ENCODE measurements at regions not wholly inside any gene's neighbourhood (a gene's known extent, or its start where the extent isn't known, plus 50 kb on each side); places are given as distances from the start of the nearest gene placed in this dataset.

- Histone ChIP-seq H3K79me2 (ENCODE audit: insufficient read depth, low read depth) (no peaks in the 10 kb centered on the region), H3K36me3 (ENCODE audit: insufficient read depth) (no peaks in the 10 kb centered on the region), H2AFZ (ENCODE audit: low read depth) (no peak overlapping the region), H3K9ac (no peak overlapping the region), H3K4me3 (IDR thresholded peaks at IDR 0.05; ENCODE audit: insufficient read depth, low read depth, low read length) (no peak overlapping the region), H3K27ac (no peak overlapping the region), H4K20me1 (ENCODE audit: insufficient read depth) (no peaks in the 10 kb centered on the region), H3K4me1 (ENCODE audit: low read depth, poor library complexity, severe bottlenecking) (no peaks in the 10 kb centered on the region), H3K4me2 (no peak overlapping the region), H3K27me3 (ENCODE audit: insufficient read depth, low read depth) (no peaks in the 10 kb centered on the region)
- TF ChIP-seq CTCF (conservative IDR thresholded peaks at IDR 0.05; ENCODE audit: low read depth, low read length), result no peak
Observed at GRCh38 chr11:112523031-112523430, 262.4 kb upstream of the PLET1 start.

- H3K27ac ChIP-seq, result no peak overlapping the region
- no peaks in the 10 kb centered on the region for H3K27me3 ChIP-seq (ENCODE audit: insufficient read depth, low read depth)
- no peaks in the 10 kb centered on the region for H3K4me1 ChIP-seq (ENCODE audit: low read depth, poor library complexity, severe bottlenecking)
- H4K20me1 ChIP-seq (ENCODE audit: insufficient read depth), result no peaks in the 10 kb centered on the region
- H3K4me3 ChIP-seq (IDR thresholded peaks at IDR 0.05; ENCODE audit: insufficient read depth, low read depth, low read length), result no peak overlapping the region
- H3K36me3 ChIP-seq (ENCODE audit: insufficient read depth), result no peaks in the 10 kb centered on the region
- no peaks in the 10 kb centered on the region for H3K79me2 ChIP-seq (ENCODE audit: insufficient read depth, low read depth)
- TF ChIP-seq CTCF (conservative IDR thresholded peaks at IDR 0.05; ENCODE audit: low read depth, low read length), result no peak
- H3K4me2 ChIP-seq, result no peak overlapping the region
- H2AFZ ChIP-seq (ENCODE audit: low read depth), result no peak overlapping the region
- H3K9ac ChIP-seq, result no peak overlapping the region
Observed at GRCh38 chr11:112523477-112523876, 262.8 kb upstream of the PLET1 start.

- Histone ChIP-seq H2AFZ (ENCODE audit: low read depth) (no peak overlapping the region), H3K9ac (no peak overlapping the region), H3K4me3 (IDR thresholded peaks at IDR 0.05; ENCODE audit: insufficient read depth, low read depth, low read length) (no peak overlapping the region), H3K27ac (no peak overlapping the region), H3K4me1 (ENCODE audit: low read depth, poor library complexity, severe bottlenecking) (no peaks in the 10 kb centered on the region), H3K27me3 (ENCODE audit: insufficient read depth, low read depth) (no peaks in the 10 kb centered on the region), H4K20me1 (ENCODE audit: insufficient read depth) (no peaks in the 10 kb centered on the region), H3K4me2 (no peak overlapping the region), H3K79me2 (ENCODE audit: insufficient read depth, low read depth) (no peaks in the 10 kb centered on the region), H3K36me3 (ENCODE audit: insufficient read depth) (no peaks in the 10 kb centered on the region)
- TF ChIP-seq CTCF (conservative IDR thresholded peaks at IDR 0.05; ENCODE audit: low read depth, low read length), result no peak
Observed at GRCh38 chr11:112523951-112524350, 263.3 kb upstream of the PLET1 start.

GRCh38 chr11:112524798-112525197 lies 264.1 kb upstream of the PLET1 start:
- H3K27me3 ChIP-seq (ENCODE audit: insufficient read depth, low read depth), result no peaks in the 10 kb centered on the region
- H3K4me3 ChIP-seq (IDR thresholded peaks at IDR 0.05; ENCODE audit: insufficient read depth, low read depth, low read length), result no peak overlapping the region
- no peak for TF ChIP-seq CTCF (conservative IDR thresholded peaks at IDR 0.05; ENCODE audit: low read depth, low read length)
- H2AFZ ChIP-seq (ENCODE audit: low read depth), result no peak overlapping the region
- H4K20me1 ChIP-seq (ENCODE audit: insufficient read depth), result no peaks in the 10 kb centered on the region
- H3K27ac ChIP-seq, result no peak overlapping the region
- no peaks in the 10 kb centered on the region for H3K79me2 ChIP-seq (ENCODE audit: insufficient read depth, low read depth)
- no peak overlapping the region for H3K9ac ChIP-seq
- H3K4me2 ChIP-seq, result no peak overlapping the region
- H3K36me3 ChIP-seq (ENCODE audit: insufficient read depth), result no peaks in the 10 kb centered on the region
- H3K4me1 ChIP-seq (ENCODE audit: low read depth, poor library complexity, severe bottlenecking), result no peaks in the 10 kb centered on the region

GRCh38 chr11:112525270-112525669 lies 264.6 kb upstream of the PLET1 start:
- H3K4me3 ChIP-seq (IDR thresholded peaks at IDR 0.05; ENCODE audit: insufficient read depth, low read depth, low read length), result no peak overlapping the region
- H3K4me2 ChIP-seq, result no peak overlapping the region
- no peaks in the 10 kb centered on the region for H3K27me3 ChIP-seq (ENCODE audit: insufficient read depth, low read depth)
- no peak for TF ChIP-seq CTCF (conservative IDR thresholded peaks at IDR 0.05; ENCODE audit: low read depth, low read length)
- no peaks in the 10 kb centered on the region for H3K79me2 ChIP-seq (ENCODE audit: insufficient read depth, low read depth)
- H3K27ac ChIP-seq, result no peak overlapping the region
- H4K20me1 ChIP-seq (ENCODE audit: insufficient read depth), result no peaks in the 10 kb centered on the region
- H3K4me1 ChIP-seq (ENCODE audit: low read depth, poor library complexity, severe bottlenecking), result no peaks in the 10 kb centered on the region
- H2AFZ ChIP-seq (ENCODE audit: low read depth), result no peak overlapping the region
- no peak overlapping the region for H3K9ac ChIP-seq
- H3K36me3 ChIP-seq (ENCODE audit: insufficient read depth), result no peaks in the 10 kb centered on the region
